ENCODE measurements at regions not wholly inside any gene's neighbourhood (a gene's known extent, or its start where the extent isn't known, plus 50 kb on each side); places are given as distances from the start of the nearest gene placed in this dataset.

DNA sequence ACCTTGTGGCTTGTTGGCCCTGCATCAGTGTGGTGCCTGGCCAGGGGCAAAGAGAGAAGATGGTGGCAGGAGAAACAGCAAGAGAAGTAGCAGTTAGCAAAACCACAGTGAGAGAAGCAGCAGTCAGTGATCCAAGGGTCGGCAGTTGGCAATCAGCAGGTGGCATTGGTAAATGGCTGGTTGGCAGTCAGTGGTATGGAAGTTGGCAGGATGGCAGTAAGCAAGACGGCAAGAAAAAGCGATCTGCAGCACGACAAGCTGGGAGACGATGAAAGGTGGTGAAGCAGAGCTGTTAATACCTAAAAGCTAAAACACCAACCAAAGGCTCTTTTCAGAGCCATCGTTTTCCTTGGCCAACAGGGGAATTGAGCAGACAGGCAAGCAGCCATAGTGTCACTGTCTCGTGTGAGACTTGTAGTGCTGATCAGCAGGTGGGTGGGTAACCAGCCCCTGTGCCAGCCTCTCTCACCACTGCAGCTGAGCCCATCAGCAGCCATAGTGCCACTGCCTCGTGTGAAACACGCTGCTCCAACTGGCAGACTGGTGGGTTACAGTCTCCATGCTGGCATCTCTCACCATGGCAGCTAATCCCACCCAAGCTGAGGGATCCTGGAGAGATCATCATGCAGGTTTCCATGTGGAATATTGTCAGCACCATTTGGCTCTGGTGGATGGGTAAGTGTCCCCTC is 2078.4 kb downstream of the PCDH7 start:
- no peak for DNase-seq

DNA sequence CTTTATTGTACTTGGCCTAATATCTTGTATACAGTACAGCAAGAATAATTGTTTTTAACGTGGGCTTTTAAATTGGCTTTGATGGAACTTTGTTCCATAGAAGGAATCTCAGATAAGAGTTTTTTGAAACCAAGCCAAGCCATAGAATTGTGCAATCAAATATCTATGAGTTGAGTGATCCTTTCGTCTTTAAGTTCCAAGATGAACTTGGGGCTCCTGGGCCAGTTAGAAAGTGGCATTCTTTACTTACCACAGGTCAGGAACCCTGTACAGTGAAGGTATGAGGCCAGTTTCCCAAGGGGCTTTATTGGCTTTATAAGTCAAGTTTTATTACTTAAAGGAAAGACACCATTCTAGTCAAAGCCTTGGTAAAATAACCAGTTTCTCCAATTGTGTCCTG is 2104.2 kb downstream of the PCDH7 start:
- no peak for DNase-seq

- no peak for DNase-seq
Observed at GRCh38 chr4:32826169-32826568, 2106.0 kb downstream of the PCDH7 start.

DNA sequence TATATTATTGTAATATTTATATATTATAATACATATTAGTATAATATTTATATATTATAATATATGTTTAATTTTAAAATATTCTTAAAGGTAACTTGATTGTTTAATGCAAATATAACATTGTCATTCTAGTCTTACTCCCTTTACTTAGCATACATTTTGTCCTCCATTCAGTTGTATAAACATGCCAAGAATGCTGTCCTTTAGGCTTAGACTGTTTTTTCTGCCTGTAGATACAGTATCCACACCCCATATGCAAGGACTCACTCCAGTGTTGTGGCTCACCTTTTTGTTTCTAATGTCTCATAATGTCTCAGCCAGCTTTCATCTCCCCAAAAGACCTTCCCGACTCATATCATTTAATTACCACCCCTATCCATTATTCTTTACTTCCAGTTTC is 2110.0 kb downstream of the PCDH7 start:
- DNase-seq: no peak

- no peak for DNase-seq
Observed at GRCh38 chr4:32831104-32831503, 2110.9 kb downstream of the PCDH7 start.

GRCh38 chr4:32840461-32841189 is 2120.5 kb downstream of the PCDH7 start:
- no peak for DNase-seq

- no peak for DNase-seq
Observed at GRCh38 chr4:32841217-32841616, 2121.0 kb downstream of the PCDH7 start.

DNA sequence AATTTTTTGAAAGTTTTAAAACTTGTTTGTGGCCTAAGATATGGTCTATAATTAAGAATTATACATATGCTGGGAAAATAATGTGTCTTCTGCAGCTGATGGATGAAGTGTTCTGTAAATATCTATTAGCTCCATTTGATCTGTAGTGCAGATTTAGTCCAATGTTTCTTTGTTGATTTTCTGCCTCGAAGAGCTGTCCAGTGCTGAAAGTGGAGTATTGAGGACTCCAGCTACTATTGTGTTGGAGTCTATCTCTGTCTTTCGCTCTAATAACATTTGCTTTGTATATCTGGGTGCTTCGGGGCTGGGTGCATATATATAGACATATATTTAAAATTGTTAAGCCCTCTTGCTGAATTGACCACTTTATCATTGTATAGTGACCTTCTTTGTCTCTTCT is 2127.3 kb downstream of the PCDH7 start:
- no peak for DNase-seq

DNA sequence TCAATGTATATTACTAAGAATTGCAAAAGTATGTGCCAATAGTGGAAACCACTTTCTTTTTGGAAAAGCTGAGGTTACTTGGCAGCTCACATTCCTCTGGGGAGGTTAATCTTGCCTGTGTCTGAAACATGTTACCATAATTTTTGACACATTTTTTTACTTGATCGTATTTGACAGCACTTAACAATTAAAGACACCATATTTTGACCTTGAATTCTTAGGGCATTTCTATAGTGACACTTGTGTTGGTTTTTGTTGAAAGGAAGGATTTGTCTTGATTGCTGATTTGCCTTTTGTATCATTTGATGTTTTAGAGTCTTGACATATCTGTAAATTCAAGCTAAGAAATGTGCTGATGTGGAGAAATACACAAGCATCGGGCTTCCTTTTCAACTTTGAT is 2135.5 kb downstream of the PCDH7 start:
- no peak for DNase-seq

GRCh38 chr4:32858361-32858760 is 2138.2 kb downstream of the PCDH7 start:
- DNase-seq: no peak

DNA sequence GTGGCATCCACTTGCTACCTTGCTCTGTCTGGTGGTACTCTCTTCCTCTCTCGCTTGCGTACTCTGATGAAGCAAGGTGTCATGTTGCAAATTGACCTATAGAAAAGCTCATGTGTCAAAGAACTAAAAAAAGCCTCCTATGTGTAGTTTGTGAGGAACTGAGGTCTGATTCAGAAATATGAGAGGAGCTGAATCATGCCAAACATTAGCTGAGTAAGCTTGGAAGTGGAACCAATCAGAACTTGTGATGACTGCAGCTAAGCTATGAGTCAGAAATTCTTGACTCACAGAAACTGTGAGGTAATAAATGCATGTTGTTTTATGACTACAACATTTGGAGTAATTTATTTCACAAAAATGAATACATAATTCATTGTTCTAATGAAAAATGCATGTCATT is 2138.8 kb downstream of the PCDH7 start:
- peak in 1 of 2 experiments; percentile 15 for DNase-seq

DNA sequence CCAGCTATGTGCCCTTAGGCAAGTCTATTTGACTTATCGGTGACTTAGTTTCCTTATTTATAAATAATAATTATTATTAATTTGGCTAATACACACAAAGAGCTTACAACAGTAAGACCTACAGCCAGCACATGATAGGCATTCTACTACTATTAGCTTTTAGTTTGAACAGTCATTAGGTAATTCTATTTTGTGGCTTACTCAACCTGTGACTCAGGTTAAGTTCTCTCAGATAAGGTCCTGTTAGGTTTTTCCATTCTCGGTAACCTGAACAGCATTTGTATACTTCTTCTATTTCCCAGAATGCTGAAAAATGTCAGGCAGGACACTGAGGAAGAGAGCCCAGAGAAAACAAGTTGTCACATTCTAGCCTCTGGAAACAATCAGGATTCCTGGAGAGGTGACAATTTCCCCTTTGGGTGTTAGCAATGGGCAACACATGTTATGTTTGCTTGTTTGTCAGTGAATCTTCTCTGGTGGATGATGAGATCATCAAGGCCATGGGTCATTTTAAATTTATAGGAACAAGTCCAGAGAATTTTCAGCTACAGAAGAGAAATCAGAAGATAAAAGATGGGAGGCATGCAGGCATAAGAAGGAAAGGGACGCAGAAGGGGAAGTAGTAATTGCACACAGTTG is 2144.7 kb downstream of the PCDH7 start:
- DNase-seq: no peak

GRCh38 chr4:32876546-32876945 is 2156.4 kb downstream of the PCDH7 start:
- no peak for DNase-seq

- no peak for DNase-seq
Observed at GRCh38 chr4:32879913-32880312, 2159.7 kb downstream of the PCDH7 start.

DNA sequence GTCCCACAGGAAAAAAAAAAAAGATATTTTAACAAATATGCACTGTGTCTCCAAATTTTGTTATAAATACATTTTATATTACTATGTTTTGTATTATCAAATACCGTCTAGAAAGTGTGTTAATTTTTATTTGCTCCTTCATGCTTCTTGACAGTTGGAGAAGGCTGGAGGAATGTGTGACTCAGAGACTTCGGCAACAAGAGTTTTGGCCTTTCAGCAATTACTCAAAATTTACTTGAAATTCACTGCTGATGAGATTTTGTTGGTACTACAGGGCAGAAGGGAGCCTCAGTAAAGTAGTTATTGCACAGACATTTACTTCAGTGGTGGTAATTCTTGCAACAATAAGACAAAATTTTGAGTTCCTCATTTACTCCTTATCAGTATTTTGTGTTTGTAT is 2164.0 kb downstream of the PCDH7 start:
- no peak for DNase-seq

GRCh38 chr4:32890398-32890797 is 2170.2 kb downstream of the PCDH7 start:
- no peak for DNase-seq

DNA sequence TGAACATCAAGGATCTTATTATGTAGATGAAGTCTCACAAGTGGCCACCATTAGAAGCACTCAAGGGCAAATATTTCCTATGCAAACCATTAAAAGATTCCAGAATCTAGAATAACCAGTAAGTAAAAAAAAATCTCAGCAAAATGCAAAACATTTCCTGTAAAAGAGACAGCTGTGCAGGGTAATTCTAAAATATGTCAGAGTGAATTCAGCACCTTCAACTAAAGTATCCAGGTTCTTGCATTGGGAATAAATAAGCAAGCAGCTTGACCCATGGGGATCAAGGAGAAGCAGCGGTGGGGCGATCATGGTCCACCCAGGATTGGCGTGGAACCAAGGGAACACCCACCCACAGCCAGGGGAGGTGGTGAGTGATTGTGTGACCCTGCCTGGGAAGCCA is 2188.9 kb downstream of the PCDH7 start:
- DNase-seq: no peak

- no peak for DNase-seq
Observed at GRCh38 chr4:32909736-32910135, 2189.6 kb downstream of the PCDH7 start.

DNA sequence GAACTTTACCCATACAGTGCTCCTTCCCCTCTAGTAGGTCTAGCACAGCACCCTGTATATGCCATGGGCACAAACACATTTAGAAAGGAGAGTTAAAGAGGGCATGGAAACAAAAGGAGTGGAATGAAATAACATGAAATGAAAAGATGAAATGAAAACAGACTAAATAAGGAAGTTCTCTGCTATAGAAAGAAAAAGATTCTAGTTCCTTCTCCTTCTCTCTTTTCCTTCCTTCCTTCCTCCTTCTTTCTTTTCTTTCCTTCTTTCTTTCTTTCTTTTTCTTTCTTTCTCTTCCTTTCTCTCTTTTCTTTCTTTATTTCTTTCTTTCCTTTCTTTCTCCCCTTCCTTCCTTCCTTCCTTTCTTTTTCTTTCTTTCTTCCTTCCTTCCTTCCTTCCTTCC is 2197.4 kb downstream of the PCDH7 start:
- DNase-seq: no peak

DNA sequence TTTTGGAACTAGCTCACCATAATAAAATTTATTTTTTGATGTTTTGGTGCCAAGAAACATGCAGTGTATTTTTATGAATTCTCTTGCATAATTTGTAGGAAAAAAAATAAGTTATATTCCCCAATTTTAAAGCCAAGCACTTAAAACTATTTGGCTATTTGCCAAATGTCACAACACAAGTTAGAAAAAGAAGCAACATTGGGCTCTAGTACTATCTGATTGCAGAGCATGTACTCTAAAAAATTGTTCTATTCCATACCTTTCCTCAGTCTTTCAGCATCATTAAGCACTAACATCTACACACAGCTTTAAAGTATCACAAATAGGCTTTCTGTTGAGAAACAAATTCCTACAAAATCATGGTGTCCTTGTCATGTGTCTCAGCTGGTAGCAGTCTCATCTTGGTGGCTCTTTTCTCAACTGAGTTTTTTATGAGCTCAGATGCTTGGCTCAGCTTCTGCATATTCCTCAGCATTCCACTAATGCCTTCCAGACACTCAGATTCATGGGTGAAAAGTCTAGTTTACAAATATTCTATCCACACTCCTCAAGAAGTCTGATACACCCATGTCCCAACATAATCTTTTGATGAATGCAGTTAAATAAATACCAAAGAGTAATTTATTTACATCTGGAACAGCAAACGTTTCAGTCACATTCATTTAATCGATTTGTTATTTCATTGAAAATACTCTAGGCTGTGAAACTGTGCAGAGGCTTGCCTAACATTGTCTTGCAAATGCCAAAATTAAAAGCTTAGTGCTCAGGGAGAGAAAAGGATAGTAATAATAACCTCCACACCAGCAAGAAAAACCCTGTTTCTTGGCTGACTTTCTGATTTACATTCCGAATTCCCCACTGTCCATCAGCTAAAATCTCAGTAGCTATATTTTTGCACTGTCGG is 2209.9 kb downstream of the PCDH7 start:
- DNase-seq: no peak

GRCh38 chr4:32930700-32931099 is 2210.5 kb downstream of the PCDH7 start:
- DNase-seq: no peak

DNA sequence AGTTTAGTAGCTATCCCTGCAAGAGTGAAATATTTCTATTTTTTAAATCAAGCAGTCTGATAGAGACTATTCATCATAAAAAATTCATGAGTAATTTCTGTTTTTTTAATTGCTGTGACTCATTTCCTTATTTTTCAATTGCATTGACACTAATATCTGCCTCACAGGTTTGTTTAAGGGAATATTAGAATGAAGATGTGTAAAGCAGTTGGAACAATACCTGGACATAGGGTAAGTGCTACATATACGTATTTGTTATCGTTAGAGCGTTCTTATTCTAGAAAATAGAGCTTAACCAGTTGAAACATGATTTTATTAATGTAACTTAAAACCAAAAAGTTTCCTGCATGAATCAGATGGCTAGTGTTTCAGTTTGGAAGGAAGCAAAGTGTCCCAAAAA is 2211.3 kb downstream of the PCDH7 start:
- no peak for DNase-seq

DNA sequence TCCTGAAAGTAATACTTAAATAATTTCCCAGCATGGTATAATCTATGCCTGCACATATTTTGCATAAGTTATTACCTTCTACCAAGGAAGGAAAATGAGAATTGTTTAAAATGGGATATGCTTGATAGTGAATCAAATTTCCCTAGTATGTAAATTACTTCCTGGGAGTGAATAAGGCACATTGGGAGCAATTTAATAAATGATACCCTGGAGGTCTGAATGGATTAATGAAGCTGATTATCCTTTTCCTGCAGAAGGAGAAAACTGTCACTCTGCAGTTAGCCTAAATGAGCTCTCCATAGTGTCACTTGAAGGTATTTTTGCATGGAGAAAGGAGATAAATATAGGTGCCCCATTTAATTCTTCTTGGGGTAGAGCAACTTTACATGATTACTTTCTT is 2212.0 kb downstream of the PCDH7 start:
- no peak for DNase-seq
